NCI-H128 (cell line): ENCODE measurements at regions not wholly inside any gene's neighbourhood (a gene's known extent, or its start where the extent isn't known, plus 50 kb on each side); places are given as distances from the start of the nearest gene placed in this dataset.
"Not testable (repeated sequence)": the region's sequence is repeated elsewhere in the genome, so short reads cannot be mapped to it uniquely, and the experiment has no call there.

Experiments
- DNase-seq: peaks from one replicate; lab custom pipeline; 2025; ENCODE audit not compliant: unreplicated experiment; lab: John Stamatoyannopoulos, UW

GRCh38 chr14:86774916-86775315, 1218.1 kb downstream of the GALC start:
- no peak for DNase-seq

GRCh38 chr14:86772075-86772474, 1220.9 kb downstream of the GALC start:
- DNase-seq, result no peak

DNA sequence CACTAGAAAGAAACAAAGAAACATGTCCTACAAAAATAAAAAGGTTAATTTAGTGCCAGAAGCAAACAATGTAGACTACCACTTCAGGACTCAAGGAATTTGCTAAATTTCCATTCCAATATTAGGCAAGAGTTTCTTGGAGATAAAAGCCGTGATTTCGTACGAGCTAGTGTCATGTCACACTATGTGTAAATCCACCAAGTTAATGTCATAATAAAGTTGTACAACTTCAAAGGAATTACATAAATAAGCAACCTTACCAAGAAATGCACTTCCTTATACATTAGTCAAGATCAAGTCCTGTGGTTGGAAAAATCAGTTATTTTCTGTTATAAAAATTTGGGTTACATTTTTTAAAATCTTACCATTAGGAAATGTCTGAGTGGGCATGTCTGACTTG, 1222.8 kb downstream of the GALC start:
- no peak for DNase-seq

- DNase-seq, result no peak
Observed at GRCh38 chr14:86766469-86766868, 1226.5 kb downstream of the GALC start.

GRCh38 chr14:86761611-86762010, 1231.4 kb downstream of the GALC start:
- no peak for DNase-seq

GRCh38 chr14:86756521-86757190, 1226.7 kb downstream of the FLRT2 start:
- DNase-seq, result no peak

DNA sequence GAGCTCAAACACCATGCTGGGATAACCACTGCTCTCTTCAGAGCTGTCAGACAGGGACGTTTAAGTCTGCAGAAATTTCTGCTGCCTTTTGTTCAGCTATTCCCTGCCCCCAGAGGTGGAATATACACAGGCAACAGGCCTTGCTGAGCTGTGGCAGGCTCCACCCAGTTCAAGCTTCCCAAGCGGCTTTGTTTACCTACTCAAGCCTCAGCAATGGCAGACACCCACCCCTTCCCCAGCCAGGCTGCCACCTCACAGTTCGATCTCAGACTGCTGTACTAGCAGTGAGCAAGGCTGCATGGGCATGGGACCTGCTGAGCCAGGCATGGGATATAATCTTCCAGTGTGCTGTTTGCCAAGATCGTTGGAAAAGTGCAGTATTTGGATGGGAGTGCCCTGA, 1220.5 kb downstream of the FLRT2 start:
- DNase-seq, result not testable (repeated sequence)

- DNase-seq, result no peak
Observed at GRCh38 chr14:86739761-86740160, 1209.8 kb downstream of the FLRT2 start.

GRCh38 chr14:86731427-86731826, 1201.5 kb downstream of the FLRT2 start:
- not testable (repeated sequence) for DNase-seq

DNA sequence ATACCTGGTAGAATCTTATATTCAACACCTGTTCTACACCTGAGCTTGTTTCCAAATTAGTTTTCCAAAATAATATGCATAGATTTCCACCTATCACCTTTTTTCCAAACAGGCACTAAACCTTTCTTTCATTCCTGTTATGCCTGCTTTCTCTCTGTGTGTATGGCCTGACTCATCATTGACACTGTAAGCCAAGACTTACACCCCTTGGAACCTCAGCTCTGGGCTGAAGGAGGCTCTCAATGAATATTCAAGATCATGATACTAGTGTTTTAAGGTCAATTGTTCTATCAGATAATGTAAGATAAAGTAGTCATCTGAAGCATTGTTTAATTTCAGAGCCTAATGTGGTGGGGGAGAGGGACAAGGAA, 1193.3 kb downstream of the FLRT2 start:
- DNase-seq, result no peak

DNA sequence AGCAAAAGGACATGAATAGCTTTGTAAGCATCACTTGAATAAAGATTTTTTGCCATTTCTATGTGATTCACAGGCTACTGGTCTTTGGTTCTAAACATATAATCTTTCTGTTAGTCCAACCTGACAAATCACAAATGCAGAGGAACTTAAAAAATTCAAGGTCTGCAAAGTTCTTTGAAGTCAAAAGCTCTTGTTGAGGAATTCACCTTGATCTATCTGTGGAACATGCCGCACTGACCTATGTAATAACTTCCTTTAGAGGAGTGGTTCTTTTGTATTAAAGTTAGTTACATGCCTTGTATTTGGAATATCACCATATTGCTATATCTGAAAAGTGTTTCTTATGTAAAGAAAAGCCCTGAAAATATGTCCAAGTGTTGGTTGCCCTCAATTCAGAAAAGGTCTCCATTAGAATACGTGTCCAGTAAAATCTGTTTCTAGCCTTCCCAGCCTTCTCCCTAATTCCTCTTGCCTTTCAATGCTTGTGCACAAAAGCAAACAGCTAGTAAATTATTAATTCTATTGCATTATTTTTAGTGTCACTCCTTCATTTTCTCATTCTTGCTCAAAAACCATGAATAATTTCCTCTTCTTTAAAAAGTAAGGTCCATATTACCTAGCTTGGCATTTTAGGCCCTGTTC, 1192.8 kb downstream of the FLRT2 start:
- DNase-seq, result no peak

DNA sequence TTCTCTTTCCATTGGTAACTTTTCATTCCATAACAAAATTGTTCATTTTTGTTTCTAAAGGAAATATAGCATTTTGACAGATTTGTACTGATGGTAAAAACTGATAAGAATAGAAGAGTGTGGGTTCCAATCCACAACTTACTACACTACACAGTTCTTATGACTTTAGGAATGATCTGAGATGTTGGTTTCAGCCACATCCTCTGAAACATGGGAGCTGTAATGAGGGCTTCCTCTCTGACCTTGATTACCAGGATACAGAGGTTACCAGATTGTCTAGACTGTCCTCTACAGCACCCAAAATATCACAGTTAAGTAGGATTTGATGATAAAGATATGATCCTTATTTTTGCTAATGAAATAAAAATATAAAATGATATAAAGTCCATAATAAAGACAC, 1184.6 kb downstream of the FLRT2 start:
- no peak for DNase-seq

GRCh38 chr14:86714153-86714552, 1184.2 kb downstream of the FLRT2 start:
- DNase-seq, result no peak

DNA sequence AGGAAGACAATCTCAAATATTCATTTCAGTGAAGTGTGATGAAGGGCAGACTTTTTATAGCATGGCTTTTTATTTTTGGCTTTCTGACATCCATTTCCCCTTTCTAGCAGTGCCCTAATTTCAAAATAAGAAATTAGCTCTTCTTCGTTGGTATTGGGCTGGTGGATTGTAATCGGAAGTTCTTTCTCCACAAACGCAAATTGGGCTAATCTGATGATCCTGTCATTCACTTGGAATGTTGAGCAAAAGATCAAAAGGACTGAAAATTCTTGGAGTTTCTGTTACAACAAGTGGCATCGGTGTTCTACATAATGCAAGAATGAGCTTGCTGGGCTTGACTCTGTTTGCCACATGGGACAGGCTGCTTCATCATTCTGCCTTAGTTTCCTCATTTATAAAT, 1182.8 kb downstream of the FLRT2 start:
- no peak for DNase-seq

DNA sequence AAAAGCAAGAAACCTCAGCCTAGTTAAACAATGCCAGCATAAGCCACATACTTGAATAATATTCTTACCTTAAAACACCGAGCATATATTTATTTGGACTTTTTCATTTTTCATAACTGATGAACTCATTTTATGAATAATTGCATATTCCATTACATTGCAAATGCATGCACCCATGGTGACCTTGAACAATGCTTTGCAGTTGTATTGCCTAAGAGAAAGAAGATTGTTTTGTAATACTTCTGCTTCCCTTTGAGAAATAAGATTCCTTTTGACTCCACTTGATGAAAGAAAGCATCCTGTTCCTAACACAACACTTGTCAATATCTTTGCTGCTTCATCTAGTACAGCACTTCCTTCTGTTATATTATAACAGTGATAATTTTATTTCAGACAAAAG, 1182.2 kb downstream of the FLRT2 start:
- DNase-seq, result no peak

DNA sequence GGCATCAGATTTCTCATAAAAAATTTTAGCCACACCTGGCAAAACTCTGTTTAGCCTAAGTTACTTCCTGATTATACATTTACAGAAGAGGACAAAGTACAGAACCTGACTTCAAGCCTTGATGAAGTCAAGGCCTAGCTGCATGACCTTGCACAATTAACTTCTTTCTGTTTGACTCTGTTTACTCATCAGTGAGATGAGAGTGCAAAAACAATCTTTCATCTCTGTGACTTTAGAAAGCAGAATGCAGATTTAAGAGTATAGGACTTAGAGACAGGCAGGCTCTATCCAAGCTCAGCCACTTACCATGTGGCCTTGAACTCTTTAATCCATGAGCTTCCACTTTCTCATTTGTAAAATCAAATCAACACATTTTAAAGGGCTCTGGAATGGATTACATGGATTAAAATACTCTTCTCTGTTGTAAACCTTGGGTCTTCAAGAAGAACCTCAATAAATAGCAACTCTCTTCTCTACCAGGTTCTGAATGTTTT, 1178.9 kb downstream of the FLRT2 start:
- DNase-seq, result no peak

GRCh38 chr14:86707071-86707470, 1177.1 kb downstream of the FLRT2 start:
- no peak for DNase-seq

GRCh38 chr14:86683561-86683960, 1153.6 kb downstream of the FLRT2 start:
- DNase-seq, result no peak

DNA sequence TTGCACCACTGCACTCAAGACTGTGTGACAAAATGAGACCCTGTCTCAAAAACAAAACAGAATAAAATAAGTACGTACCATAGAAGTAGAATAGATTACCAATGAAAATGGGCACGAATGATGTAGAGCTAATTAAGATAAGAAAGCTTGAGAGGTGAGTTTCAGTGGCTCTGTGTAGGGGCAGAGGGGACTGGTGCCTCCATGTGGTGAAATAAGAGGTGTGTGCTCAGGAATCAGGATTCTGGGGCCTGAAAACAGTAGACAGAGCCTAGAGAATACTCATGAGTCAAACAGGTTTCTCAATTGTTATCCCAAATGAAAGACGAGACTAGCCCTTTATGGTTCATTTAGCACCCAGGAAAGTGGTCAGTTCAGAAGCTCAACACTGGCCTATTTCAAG, 1145.1 kb downstream of the FLRT2 start:
- no peak for DNase-seq

- no peak for DNase-seq
Observed at GRCh38 chr14:86673523-86673969, 1143.6 kb downstream of the FLRT2 start.

DNA sequence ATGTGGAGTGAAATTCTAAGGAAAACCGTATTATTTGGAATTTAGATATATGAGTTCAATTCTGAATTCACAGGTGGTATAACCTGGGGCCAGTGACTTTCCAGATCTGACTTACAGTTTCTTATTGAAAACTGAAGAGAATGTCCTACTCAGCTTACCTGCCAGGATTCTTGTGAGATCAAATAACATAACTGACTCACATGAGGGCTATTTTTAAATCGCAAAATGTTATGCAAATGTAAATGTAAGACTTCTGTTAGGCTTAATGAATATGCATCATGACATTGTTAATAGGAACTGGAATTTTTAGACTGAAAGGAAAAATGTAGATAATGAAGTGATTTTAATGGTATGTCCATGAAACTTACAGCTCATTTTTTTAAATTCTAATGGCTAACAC, 1142.1 kb downstream of the FLRT2 start:
- DNase-seq, result no peak

GRCh38 chr14:86665975-86666374, 1136.0 kb downstream of the FLRT2 start:
- DNase-seq, result no peak

GRCh38 chr14:86662334-86662733, 1132.4 kb downstream of the FLRT2 start:
- no peak for DNase-seq
